ENCODE measurements at regions not wholly inside any gene's neighbourhood (a gene's known extent, or its start where the extent isn't known, plus 50 kb on each side); places are given as distances from the start of the nearest gene placed in this dataset.

DNA sequence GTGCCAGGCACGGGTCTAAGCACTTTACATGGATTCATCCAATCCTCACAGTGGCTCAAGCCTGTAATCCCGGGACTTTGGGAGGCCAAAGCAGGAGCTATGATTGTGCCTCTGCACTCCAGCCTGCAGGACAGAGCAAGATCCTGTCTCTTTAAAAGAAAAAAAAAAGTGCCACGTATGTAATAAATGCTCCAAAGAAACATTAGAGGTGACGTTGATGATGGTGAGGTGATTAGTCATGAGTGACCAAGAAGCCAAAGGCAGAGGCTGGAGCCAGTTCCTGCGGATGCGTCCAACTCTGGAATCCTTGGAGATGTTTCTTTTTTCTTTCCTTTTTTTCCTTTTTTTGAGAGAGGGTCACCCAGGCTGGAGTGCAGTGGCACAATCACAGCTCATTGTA lies 59.4 kb upstream of the SIAH1 start:
- TF ChIP-seq, protein P1, sequence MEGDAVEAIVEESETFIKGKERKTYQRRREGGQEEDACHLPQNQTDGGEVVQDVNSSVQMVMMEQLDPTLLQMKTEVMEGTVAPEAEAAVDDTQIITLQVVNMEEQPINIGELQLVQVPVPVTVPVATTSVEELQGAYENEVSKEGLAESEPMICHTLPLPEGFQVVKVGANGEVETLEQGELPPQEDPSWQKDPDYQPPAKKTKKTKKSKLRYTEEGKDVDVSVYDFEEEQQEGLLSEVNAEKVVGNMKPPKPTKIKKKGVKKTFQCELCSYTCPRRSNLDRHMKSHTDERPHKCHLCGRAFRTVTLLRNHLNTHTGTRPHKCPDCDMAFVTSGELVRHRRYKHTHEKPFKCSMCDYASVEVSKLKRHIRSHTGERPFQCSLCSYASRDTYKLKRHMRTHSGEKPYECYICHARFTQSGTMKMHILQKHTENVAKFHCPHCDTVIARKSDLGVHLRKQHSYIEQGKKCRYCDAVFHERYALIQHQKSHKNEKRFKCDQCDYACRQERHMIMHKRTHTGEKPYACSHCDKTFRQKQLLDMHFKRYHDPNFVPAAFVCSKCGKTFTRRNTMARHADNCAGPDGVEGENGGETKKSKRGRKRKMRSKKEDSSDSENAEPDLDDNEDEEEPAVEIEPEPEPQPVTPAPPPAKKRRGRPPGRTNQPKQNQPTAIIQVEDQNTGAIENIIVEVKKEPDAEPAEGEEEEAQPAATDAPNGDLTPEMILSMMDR (IDR thresholded peaks at IDR 0.05): no peak
- TF ChIP-seq POLR2A (IDR thresholded peaks at IDR 0.05) (no peak), POLR2AphosphoS5 (IDR thresholded peaks at IDR 0.05) (no peak)
